ENCODE measurements at regions not wholly inside any gene's neighbourhood (a gene's known extent, or its start where the extent isn't known, plus 50 kb on each side); places are given as distances from the start of the nearest gene placed in this dataset.
"Not testable (repeated sequence)": the region's sequence is repeated elsewhere in the genome, so short reads cannot be mapped to it uniquely, and the experiment has no call there.

DNA sequence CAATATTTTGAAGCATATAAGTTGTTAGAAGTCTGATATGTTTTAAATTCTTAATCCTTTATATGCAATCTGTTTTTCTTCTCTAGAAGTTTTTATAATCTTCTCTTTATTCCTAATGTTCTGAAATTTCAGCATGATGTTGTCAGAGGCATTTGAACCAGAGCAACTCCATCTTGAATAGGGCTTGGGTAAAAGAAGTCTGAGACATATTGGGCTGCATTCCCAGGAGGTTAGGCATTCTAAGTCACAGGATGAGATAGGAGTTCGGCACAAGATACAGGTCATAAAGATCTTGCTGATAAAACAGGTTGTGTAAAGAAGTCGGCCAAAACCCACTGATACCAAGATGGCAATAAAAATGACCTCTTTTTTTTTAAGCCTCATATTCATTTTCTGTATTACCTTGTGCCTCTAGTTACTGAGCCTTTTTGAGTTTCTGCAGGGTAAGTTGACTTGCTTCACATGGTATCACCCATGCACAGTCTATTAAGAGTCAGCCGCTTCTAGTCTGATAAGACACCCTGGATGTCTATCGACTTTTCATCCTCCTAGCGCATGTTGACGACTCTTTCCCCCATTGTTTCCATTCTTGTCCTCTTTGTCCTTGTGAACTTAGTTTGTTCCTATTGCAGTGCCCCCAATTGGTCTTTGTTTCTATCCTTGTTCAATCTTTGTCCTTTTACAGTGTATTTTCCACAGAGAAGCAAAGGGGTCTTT, 80.8 kb upstream of the RNU6-1 start:
- no peak for DNase-seq

DNA sequence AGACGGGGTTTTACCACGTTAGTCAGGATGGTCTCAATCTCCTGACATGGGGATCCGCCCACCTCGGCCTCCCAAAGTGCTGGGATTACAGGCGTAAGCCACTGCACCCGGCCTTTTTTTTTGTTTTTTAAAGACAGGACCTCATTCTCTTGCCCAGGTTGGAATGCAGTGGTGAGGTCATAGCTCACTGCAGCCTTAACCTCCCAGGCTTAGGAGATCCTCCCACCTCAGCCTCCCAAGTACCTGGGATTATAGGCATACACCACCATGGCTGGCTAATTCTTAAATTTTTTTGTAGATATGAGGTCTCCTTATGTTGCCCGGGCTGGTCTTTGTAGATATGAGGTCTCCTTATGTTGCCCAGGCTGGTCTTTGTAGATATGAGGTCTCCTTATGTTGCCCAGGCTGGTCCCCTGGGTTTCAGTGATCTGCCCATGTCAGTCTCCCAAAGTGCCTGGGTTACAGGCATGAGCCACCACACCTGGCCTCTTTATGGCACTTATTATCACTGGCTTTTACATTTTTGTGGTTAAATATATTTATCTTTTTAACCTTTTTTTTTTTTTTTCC, 82.3 kb upstream of the RNU6-1 start:
- no peak for DNase-seq

DNA sequence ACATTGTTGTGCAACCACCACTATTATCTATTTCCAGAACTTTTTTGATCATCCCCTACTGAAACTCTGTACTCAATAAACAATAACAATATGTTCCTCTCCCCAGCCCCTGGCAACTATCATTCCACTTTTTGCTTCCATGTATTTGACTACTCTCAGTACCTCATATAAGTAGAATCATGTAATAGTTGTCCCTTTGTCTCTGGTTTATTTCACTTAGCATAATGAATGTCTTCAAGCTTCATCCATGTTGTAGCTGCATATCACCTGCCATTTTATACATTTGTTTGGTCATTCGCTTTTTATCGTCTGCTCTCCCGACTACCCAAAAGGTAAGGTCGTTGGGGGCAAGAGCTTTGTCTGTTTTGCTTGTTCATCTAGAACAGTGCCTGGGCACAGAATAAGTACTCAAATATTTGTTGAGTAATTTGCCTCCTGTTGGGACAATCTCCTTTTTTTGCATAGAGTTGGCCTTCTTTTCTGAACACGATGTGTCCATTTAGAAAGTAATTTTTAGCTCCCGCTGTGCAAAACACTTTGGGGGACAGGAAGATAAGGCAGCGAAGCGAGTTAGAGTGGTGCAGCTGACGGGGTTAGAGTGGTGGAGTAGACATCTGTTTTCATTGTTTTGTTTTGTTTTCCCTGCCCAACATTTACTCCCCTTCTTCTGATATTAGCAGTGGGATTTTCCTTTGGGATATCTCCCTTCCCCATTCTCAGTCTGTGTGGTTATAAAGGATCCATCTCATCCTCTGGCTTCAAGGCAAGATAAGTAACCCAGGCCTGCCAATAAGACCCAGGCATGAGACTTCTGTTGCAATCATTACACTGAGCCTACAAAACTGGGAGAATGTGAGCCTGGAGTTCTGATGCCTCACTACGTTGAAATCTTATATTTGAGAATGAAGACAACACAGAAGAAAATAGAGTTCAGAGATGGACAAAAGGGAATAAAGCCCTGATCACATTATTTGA, 83.4 kb upstream of the RNU6-1 start:
- peak; percentile 95 to 99 for DNase-seq

DNA sequence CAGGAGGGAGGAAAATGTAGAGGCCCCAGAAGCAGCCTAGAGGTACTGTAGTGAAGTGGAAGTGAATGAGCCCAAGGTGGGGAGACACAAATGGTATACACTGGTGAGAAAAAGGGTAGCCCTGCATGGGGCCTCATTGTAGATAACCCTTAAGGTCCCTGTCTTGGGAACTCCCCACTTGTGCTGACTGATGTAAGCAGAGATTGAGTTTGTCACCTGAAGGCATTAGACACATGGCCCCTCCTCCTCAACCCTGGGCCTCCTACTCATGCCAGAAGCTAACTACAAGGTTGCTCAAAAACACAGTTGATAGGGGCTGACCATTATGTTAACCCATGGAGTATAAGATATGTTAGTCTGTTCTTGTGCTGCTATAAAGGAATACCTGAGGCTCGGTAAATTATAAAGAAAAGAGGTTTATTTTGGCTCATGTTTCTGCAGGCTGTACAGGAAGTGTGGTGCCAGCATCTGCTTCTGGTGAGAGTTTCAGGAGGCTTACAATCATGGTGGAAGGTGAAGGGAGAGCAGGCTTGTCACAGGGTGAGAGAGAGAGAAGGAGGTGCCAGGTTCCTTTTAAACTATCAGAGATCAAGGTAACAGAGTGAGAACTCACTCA, 84.6 kb upstream of the RNU6-1 start:
- DNase-seq = no peak

DNA sequence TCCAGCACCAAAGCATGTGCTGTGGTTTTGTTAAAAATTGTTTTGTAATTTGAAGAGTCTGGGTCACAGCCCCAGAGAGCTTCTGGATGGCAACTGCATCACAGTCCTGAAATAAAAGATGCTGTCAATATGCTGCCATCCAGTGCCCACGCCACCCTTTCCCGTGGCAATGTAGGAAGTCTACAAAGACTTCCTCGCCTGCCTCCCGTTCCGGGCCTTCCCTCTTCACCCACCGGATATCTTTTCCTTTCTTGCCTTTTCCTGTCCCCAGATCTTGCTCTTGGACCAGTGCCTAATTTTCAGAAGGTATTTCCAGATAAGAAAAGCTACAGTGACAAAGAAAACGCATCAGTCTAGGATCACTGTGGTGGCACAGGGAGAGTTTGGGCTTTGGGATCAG, 85.3 kb upstream of the RNU6-1 start:
- no peak for DNase-seq

DNA sequence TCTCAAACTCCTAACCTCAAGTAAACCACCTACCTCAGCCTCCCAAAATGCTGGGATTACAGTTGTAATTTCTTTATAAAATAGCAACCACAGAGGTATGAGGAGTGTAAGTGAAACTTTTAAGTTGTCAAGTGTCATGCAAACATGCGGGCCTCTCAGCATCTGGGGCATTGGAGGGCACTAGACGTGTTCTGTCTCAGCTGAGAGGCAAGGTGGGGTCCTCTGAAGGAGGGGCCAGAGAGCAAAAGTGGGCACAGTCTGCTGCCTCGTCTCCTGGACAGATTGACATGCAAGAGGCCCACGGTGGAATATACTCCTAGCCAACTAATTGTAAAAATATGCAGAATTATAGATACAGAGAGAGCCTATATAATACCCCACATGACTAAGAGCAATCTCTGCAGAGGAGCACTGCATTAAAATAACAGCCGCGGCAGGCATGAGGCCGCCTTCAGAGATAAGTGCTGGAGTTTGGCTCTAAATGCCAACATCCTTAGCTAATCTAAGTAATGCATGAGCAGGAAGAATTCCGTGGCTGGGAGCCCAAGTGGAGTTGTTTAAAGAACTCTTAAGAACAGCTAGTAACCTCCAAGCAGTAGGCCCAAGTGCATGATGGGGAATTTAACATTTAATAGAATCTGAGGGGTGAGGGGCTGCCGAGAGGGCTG, 87.8 kb upstream of the RNU6-1 start:
- DNase-seq = no peak

DNA sequence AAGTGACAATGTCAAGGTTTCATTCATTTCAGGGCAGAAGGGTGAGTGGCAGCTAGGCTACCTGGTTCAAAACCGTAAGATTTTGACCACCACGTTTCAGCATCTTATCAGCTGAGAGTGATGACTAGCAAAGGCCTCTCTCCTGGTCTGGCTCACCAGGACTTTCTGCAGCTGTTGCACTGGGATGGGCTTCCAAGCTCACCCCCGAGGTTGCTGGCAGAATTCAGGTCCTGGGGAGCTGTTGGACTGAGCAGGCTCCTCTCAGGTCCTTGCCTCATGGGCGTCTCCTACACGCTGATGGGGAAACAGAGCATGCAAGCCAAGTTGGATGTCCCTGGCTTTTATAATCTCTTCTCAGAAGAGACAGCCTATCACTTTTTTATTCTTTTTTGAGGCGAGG, 88.8 kb upstream of the RNU6-1 start:
- no peak for DNase-seq

DNA sequence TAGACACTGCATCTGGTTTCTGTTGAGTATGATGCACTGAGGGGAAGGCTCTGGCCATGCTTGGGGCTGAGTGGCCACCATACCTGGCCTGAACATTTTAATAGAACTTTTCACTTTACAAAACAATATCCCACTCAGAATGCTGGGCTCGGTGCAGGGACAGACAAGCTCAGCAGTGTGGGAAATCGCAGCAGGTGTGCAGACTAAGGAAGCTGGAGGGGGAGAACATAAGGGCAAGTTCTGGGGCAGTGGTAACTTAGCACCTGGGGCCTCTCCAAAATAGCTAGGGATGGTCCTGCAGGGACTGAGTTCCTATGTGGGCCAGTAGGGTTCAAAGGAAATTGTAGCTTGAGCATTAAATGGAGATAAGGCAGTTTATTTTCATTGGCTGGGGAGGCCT, 90.9 kb upstream of the RNU6-1 start:
- no peak for DNase-seq

DNA sequence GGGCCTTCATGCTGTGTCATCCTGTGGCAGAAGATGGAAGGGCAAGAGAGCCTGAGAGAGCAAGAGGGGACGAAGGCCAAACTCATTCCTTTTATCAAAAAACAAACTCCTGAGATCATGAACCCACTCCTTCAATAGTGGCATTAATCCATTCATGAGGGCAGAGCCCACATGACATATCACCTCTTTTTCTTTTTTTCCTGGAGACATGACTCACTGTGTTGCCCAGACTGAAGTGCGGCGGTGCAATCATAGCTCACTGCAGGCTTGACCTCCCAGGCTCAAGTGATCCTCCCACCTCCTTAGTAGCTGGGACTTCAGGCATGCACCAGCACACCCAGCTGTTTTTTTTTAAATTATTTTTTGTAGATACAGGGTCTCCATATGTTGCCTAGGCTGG, 92.0 kb upstream of the RNU6-1 start:
- no peak for DNase-seq

DNA sequence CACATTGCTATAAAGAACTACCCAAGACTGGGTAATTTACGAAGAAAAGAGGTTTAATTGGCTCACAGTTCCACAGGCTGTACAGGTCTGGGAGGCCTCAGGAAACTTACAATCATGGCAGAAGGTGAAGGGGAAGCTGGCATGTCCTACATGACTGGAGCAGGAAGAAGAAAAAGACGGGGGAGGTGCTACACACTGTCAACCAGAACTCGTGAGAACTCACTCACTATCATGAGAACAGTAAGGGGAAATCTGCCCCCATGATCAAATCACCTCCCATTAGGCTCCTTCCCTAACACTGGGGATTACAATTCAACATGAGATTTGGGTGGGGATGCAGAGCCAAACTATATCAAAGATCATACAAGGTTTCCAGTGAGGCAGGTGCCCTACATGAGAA, 94.3 kb upstream of the RNU6-1 start:
- not testable (repeated sequence) for DNase-seq

DNA sequence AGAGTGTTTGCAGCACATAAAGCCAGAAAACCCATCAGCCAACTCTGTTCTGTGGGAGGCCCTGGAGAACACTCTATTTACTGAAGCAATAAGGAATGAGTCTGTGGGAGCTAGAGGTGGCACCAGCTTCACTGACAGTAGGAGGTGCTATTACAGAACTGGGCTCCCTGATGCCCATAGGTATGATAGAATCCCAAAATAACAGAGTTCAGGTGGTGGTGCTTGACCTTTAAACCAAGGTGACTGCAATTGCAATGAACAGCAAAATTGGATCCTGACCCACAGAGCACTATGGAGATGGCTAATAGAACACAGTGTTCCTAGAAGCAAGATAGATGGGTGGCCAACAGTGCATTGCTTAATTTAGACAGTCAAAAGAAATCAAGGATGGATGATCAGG, 95.4 kb upstream of the RNU6-1 start:
- no peak for DNase-seq

DNA sequence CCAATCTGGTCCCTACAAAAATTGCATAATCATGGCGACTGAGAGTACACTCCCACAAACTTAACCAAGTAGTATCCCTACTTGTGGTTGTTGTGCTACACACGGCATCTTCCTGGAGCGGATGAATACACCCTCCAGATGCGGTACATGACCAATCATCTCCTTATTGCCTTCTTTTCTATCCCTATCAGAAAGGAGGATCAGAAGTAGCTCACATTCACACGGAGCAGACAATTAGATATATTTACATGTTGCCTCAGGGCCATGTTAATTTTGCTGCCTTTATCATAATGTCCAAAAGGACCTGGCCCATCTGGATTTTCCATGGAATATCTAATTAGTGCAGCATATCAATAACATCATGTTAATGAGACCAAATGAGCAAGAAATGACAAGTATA, 96.4 kb upstream of the RNU6-1 start:
- DNase-seq = no peak

DNA sequence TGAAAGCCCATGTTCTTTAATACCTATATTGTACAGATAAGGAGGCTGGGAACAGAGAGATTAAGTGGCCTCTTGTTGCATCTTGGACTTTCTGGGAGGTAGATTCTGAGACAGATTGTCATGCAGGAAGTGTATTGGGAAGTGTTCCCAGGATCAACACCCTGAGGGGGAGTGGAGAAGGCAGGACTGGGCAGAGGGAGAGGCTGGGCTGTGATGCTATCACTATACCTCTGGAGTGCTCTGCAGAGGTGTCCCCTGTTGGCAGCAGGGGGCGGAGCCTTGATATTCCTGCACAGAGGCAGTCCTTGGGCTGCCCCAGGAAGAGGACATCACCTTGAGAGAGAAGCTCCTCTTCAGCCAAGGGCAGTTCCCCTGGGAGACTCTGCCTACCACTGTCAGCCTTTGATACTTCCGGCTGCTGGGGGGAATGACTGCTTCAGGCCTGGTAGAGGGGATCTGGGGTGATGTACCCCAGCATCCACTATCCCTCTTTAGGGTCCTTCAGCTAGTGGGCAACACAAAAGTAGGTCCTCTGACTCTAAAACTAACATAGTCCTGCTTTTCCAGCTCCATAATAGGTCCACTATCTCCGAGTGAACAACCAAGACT, 97.4 kb upstream of the RNU6-1 start:
- DNase-seq = no peak

DNA sequence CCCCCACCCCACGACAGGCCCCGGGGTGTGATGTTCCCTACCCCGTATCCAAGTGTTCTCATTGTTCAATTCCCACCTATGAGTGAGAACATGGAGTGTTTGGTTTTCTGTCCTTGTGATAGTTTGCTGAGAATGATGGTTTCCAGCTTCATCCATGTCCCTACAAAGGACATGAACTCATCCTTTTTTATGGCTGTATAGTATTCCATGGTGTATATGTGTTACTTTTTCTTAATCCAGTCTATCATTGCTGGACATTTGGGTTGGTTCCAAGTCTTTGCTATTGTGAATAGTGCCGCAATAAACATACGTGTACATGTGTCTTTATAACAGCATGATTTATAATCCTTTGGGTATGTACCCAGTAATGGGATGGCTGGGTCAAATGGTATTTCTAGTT, 99.3 kb upstream of the RNU6-1 start:
- not testable (repeated sequence) for DNase-seq

DNA sequence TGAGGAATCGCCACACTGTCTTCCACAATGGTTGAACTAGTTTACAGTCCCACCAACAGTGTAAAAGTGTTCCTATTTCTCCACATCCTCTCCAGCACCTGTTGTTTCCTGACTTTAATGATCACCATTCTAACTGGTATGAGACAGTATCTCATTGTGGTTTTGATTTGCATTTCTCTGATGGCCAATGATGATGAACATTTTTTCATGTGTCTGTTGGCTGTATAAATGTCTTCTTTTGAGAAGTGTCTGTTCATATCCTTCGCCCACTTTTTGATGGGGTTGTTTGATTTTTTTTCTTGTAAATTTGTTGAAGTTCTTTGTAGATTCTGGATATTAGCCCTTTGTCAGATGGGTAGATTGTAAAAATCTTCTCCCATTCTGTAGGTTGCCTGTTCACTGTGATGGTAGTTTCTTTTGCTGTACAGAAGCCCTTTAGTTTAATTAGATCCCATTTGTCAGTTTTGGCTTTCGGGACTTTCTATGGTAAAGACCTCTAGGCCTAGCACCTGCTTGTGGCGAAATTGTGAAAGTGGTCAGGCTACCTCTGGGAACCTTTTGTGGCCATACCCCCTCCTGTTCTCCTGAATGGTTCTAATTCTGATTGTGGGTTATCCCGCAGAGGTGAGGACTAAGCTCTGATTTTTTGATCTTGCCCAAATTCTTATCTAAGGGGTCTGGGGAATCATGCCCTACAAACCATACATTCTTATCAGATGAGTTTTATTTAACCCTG, 99.9 kb upstream of the RNU6-1 start:
- DNase-seq = not testable (repeated sequence)

DNA sequence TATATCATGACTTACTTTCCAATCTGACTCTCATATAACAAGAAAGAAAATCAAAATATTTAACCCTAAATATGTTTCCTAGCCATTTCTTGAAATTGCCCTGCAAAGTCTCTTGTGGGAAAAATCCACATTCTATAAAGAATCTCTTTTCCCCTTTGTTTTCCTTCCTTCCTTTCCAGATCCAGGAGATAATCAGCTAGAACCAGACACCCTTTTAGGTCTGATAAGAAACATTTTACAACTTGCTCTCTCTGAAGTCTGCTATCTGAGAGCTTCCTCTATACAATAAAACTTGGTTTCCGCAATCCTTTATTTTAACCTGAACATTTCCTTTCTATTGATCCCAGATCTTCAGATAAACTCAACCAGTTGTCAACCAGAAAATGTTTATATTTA, 100.5 kb upstream of the RNU6-1 start:
- DNase-seq = no peak

DNA sequence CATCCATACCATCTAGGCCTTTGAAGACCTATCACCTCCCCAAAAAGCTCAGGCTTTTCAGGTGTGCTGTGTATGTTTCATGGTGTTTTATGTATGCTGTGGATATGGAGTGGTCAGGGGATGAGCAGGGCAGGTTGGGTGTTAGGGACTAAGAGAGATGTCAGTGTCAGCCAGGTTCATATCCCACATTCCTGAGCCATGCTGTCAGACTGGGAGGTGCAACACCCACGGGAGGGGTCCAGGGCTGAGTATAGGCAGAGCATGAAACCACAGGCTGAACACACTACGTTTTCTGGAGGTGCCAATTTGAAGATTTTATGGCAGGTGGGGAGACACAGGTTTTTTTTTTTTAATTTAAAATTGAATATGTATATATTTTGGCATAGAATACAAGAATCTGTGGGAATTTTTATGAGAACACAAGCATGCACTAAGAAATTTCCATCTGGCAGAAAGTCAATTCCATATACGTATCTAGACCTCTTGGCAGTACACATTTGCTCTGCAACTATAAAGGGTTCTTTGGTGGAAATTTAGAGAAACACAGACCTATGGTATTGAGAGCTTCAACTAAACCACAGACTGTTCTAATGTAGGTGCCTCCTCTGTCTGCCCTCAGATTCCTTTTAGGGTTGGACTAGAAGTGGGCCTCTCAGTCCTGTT, 101.9 kb upstream of the RNU6-1 start:
- DNase-seq = no peak

DNA sequence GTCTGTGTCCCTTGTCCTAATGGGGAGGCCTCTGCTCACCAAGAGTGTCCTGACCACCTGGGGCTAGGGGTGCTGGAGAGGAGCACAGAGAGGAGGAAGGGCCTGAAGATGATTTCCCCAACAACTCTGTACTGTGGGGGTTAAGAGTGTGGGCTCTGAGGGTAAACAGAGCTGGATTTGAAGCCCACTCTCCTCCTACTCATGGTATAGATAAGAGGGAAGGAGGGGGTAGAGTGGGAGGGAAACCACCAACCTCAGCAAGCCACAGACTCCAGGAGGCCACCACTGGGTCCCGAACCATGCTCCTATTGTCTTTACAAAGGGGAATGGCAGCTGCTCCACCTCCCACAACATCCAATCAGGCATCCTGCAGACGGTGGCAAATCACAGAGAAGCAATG, 103.6 kb upstream of the RNU6-1 start:
- DNase-seq = no peak

DNA sequence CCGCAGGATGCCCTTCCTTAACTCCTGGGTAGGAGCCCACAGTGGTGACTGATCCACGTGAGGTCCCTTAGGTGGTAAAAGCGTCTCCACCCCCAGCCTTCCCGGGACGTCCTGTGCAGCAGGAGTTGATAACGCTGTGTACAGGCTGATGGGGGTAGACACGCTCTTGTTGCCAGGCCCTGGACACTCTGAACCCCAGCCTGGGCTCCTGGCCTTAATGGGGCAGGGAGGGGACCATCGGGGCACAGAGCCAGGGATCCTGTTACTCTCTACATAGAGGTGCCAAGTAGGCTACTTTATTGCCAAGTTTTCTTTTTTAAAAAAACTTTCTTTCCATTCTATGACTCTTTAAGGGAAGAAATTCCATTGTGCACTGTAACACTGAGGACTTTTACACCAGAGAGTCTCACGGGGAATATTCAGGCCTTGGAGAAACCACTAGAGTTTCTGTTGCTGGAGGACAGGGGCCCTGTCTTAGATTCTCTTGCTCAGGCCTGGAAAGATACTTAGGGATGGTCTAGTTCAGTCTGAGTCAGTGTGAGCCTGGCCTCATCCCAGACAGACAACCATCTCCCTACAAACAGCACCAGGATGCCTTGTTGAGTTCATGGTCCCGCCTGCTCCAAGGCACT, 104.3 kb upstream of the RNU6-1 start:
- DNase-seq = no peak

DNA sequence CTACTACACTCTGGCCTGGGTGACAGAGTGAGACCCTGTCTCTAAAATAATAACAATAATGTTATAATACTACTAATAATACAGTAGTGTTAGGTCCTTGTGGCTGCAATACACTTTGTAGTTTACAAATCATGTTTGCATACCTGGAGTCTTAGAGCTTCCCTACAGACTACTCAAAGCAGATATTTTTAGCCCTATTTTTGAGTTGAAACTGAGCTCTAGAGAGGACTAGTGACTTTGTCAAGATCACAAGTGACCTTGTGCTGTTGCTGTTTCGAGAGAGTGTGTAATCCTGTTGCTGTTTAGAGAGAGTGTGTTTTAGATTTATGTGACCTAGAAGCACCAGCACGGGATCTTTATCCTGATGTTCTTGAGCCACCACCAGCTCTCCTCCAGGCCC, 105.3 kb upstream of the RNU6-1 start:
- no peak for DNase-seq
